Naive B cell (primary cell): ENCODE measurements at regions not wholly inside any gene's neighbourhood (a gene's known extent, or its start where the extent isn't known, plus 50 kb on each side); places are given as distances from the start of the nearest gene placed in this dataset.
"Not testable (repeated sequence)": the region's sequence is repeated elsewhere in the genome, so short reads cannot be mapped to it uniquely, and the experiment has no call there.

Source experiments
- ATAC-seq, 2 donors: fragments of 150-1000 bp; cut with Tn5 transposase; 2 replicates each; pipeline ENCODE4 v1.10.0; 2021; ENCODE audit warnings: low read depth in 2 of 2, mild to moderate bottlenecking in 2 of 2, moderate library complexity in 2 of 2
- DNase-seq: peaks from one replicate; pipeline ENCODE4 v3.0.0; 2022
- H3K27ac Mint-ChIP-seq, 6 donors: one replicate each; pipeline ENCODE4 v1.8.0; 2020 to 2022; ENCODE audit warnings: mild to moderate bottlenecking in 6 of 6, mixed read lengths in 6 of 6, moderate library complexity in 5 of 6, inconsistent platforms in 2 of 6
- H3K27me3 Mint-ChIP-seq, 3 donors: one replicate each; pipeline ENCODE4 v1.8.0; 2021 to 2022; ENCODE audit warnings: mixed read lengths in 3 of 3, mild to moderate bottlenecking in 1 of 3
- H3K36me3 Mint-ChIP-seq, 2 donors: one replicate each; pipeline ENCODE4 v1.8.0; 2020 to 2022; ENCODE audit warnings: mixed read lengths in 2 of 2, inconsistent platforms in 1 of 2, mild to moderate bottlenecking in 1 of 2
- H3K4me1 Mint-ChIP-seq, 3 donors: one replicate each; pipeline ENCODE4 v1.8.0; 2020 to 2022; ENCODE audit warnings: mixed read lengths in 3 of 3, inconsistent platforms in 1 of 3, mild to moderate bottlenecking in 1 of 3, moderate library complexity in 1 of 3
- H3K4me3 Mint-ChIP-seq, 8 donors: one replicate each; pipeline ENCODE4 v1.8.0; 2020 to 2022; ENCODE audit warnings: mild to moderate bottlenecking in 8 of 8, mixed read lengths in 8 of 8, moderate library complexity in 8 of 8, inconsistent platforms in 2 of 8
- H3K9me3 Mint-ChIP-seq, 7 donors: one replicate each; pipeline ENCODE4 v1.8.0; 2020 to 2022; ENCODE audit warnings: mixed read lengths in 7 of 7, mild to moderate bottlenecking in 5 of 7, inconsistent platforms in 2 of 7, moderate library complexity in 1 of 7

DNA sequence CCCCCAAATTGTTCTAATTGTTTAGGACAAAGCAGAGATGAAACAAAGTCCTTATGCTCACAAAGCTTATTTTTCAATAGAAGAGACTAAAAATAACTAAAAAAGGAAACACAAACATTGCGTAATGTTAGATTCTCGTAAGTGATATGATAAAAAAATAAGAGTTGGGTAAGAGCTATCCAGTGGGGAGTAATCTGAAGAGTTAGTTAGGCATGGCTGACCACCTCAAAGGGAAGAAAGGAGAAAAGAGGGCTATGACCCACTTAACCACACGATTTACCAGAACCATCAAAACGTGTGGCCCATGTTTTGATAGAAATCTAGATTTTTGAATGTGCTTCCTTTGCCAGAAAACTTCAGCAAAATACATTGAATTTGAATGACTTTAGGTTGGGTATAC, 1296.8 kb upstream of the NUDT12 start:
- no peaks in the 10 kb centered on the region for H3K27me3 Mint-ChIP-seq
- ATAC-seq (no peak), DNase-seq (no peak)
- no peaks in the 10 kb centered on the region for H3K36me3 Mint-ChIP-seq
- no peaks in the 10 kb centered on the region for H3K4me1 Mint-ChIP-seq
- H3K4me3 Mint-ChIP-seq = no peak overlapping the region
- peaks cover 0 to 10% (median 4%) of the 10 kb centered on the region in 7 donors for H3K9me3 Mint-ChIP-seq
- H3K27ac Mint-ChIP-seq = no peak overlapping the region

- Mint-ChIP-seq H3K9me3 (peaks cover 4 to 28% (median 12%) of the 10 kb centered on the region in 7 donors), H3K27ac (peak overlapping the region in 1 of 6 donors; percentile 36)
- H3K4me1 Mint-ChIP-seq, H3K36me3 Mint-ChIP-seq, H3K4me3 Mint-ChIP-seq, DNase-seq, ATAC-seq, H3K27me3 Mint-ChIP-seq: not testable (repeated sequence)
Measured at GRCh38 chr5:104852099-104852498, 1289.5 kb upstream of the NUDT12 start.

DNA sequence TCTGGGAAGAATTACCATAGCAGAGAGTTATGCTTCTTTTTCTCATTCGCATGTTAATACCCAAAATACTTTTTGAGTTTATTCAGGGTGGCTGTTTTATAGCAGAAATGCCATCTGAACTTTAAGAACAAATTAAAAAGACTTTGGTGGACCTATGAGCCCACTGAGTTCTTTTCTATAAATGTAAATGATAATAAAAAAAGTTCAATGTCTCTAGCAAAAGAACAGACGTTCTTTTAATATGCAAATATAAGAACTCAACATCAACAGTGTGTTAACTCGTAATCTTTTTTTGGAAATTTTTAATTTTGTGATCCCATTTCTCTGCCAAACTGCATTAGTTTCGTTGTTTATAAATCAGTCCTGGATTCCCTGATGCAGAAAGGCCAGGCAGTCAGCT, 1283.0 kb upstream of the NUDT12 start:
- no peaks in the 10 kb centered on the region for H3K36me3 Mint-ChIP-seq
- no peak overlapping the region for H3K27ac Mint-ChIP-seq
- no peak for ATAC-seq
- no peak for DNase-seq
- no peaks in the 10 kb centered on the region for H3K27me3 Mint-ChIP-seq
- peaks cover 0 to 14% (median 4%) of the 10 kb centered on the region in 7 donors for H3K9me3 Mint-ChIP-seq
- H3K4me3 Mint-ChIP-seq = no peak overlapping the region
- no peaks in the 10 kb centered on the region for H3K4me1 Mint-ChIP-seq

DNA sequence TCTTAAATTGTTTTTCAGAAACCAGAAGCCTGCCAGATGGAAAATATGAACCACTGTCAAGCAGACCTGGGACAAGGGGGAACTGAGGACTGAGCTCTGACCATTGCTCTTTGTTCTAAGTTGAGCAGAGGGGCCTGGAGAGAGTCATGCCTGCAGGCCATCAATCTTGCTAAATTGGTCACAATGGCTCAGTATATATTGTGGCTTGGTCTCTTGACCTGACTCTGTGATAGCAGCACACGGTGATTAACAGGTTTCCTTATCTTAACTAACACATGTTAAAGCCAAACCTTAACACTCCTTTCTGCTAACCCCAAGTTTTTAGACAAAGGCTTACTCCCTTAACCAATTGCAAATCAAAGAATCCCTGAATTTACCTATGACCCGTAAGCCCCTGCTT, 1281.2 kb upstream of the NUDT12 start:
- no peak overlapping the region for H3K4me3 Mint-ChIP-seq
- H3K27ac Mint-ChIP-seq = no peak overlapping the region
- peaks cover 0 to 2% (median 0%) of the 10 kb centered on the region in 7 donors for H3K9me3 Mint-ChIP-seq
- DNase-seq (no peak), ATAC-seq (no peak)
- H3K4me1 Mint-ChIP-seq = no peaks in the 10 kb centered on the region
- H3K36me3 Mint-ChIP-seq = no peaks in the 10 kb centered on the region
- no peaks in the 10 kb centered on the region for H3K27me3 Mint-ChIP-seq

DNA sequence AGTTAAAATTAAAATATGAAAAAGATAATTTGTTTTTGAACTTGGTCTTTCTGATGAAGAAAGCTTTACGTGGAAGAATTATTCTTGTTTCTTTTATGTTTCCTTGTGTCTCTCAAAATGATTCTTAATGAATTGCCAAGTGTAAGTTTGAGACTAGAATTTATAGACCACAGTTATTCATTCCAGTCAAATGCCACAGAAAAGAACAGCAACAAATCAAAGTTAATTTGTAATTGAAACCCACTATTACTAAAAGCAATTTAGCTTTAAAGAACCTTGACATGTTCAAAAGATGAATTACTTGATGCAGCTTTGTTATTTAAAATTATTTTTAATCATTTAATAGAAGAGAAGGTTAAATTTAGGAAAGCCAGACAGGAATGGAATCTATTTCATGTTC, 1277.7 kb upstream of the NUDT12 start:
- Mint-ChIP-seq H3K4me3 (no peak overlapping the region), H3K27ac (no peak overlapping the region), H3K36me3 (no peaks in the 10 kb centered on the region), H3K27me3 (no peaks in the 10 kb centered on the region), H3K4me1 (no peaks in the 10 kb centered on the region), H3K9me3 (peaks cover 0 to 3% (median 0%) of the 10 kb centered on the region in 7 donors)
- ATAC-seq (no peak), DNase-seq (no peak)

DNA sequence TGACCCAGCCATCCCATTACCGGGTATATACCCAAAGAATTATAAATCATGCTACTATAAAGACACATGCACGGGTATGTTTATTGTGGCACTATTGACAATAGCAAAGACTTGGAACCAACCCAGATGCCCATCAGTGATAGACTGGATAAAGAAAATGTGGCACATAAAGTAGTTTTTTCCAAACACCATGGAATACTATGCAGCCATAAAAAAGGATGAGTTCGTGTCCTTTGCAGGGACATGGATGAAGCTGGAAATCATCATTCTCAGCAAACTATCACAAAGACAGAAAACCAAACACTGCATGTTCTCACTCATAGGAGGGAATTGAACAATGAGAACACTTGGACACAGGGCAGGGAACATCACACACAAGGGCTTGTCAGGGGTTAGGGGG, 1268.9 kb upstream of the NUDT12 start:
- not testable (repeated sequence) for H3K4me1 Mint-ChIP-seq, H3K27me3 Mint-ChIP-seq, H3K27ac Mint-ChIP-seq, H3K36me3 Mint-ChIP-seq, DNase-seq, ATAC-seq, H3K4me3 Mint-ChIP-seq
- peaks cover 0 to 11% (median 6%) of the 10 kb centered on the region in 7 donors for H3K9me3 Mint-ChIP-seq

DNA sequence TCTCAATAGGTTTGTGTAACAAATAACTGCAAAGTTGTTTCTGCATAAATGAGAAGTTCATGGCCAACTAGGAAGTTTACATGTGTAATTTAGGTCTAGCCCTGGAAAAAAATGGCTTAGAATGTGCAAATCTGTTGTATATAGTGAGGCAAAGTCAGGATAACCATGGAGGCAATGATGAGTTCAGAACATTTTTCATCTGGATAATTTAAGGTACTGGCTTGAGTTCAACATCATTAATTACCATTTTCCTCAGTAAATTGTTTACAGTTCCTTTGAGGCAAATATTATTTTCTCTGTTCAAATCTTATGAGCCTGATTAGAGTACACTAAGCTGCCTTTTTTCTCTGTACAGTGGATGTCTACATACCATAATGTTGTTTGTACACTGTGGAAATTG, 1259.0 kb upstream of the NUDT12 start:
- no peak for ATAC-seq
- H3K36me3 Mint-ChIP-seq = no peaks in the 10 kb centered on the region
- H3K27ac Mint-ChIP-seq = no peak overlapping the region

DNA sequence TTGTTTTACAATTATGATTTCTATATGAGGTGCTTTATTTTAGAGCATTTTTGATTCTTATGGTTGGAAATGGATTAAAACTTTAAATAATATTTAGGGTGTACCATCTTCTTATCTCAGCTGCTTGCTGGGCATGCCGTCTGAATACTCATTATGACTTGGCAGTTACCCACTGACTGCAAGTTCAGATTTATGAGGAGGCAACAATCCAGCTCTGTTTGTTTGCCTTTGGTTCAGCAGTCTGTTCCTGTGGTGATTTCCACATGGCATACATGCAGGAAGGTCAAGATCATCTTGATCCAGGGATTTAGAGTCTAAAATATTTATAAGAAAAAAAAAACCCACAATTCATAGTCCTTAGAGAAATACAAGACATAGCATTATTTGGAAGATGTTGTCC, 1254.5 kb upstream of the NUDT12 start:
- H3K27ac Mint-ChIP-seq = no peak overlapping the region
- no peak for ATAC-seq
- H3K36me3 Mint-ChIP-seq = no peaks in the 10 kb centered on the region
- DNase-seq = no peak
- peaks cover 0 to 4% (median 0%) of the 10 kb centered on the region in 7 donors for H3K9me3 Mint-ChIP-seq
- H3K27me3 Mint-ChIP-seq = no peaks in the 10 kb centered on the region
- H3K4me1 Mint-ChIP-seq = no peaks in the 10 kb centered on the region
- no peak overlapping the region for H3K4me3 Mint-ChIP-seq

More for the DNA sequence above, 1259.0 kb upstream of the NUDT12 start:
- Mint-ChIP-seq H3K4me3 (no peak overlapping the region), H3K27me3 (no peaks in the 10 kb centered on the region), H3K4me1 (no peaks in the 10 kb centered on the region), H3K9me3 (peaks cover 0 to 7% (median 0%) of the 10 kb centered on the region in 7 donors)
- no peak for DNase-seq

DNA sequence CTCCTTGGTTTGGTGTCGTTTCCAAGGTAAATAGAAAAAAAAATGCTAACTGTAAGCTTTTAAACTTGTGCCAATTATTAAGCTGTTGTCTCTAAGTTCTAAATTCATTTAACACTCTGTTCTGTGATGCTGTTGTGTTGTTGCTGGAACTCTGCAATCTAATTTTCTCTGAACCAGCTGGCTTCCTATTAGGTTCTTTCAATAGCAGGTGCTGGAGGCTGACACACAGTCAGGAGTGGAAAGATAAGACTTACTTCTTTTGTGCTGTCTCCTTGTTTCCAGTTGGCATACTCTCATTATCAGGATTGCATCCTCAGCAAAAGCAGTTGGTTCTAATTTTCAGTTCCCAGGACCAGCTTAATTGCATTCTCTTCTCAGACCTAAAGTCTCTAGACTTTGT, 1252.6 kb upstream of the NUDT12 start:
- DNase-seq (no peak), ATAC-seq (no peak)
- H3K9me3 Mint-ChIP-seq = peaks cover 0 to 13% (median 1%) of the 10 kb centered on the region in 7 donors
- no peak overlapping the region for H3K27ac Mint-ChIP-seq
- H3K4me3 Mint-ChIP-seq = no peak overlapping the region
- no peaks in the 10 kb centered on the region for H3K27me3 Mint-ChIP-seq
- H3K36me3 Mint-ChIP-seq = no peaks in the 10 kb centered on the region
- no peaks in the 10 kb centered on the region for H3K4me1 Mint-ChIP-seq

GRCh38 chr5:104800440-104801048, 1238.0 kb upstream of the NUDT12 start:
- H3K27me3 Mint-ChIP-seq = no peaks in the 10 kb centered on the region

DNA sequence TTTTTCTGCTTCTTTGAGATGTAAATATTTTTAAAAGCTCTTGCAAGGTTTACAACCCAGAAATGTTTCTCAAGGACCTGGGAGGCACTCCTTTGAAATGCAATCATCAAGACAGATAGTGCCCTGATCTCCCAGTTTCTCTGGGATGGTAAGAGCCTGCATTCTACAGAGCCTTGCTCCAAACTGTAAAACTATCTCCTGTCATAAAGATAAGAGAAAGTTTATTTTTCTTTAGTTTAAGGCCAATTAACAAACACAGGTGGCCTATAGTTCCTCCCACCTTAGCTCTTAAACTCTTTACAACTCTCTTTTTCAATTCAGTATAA, 1231.1 kb upstream of the NUDT12 start:
- Mint-ChIP-seq H3K27ac (no peak overlapping the region), H3K36me3 (no peaks in the 10 kb centered on the region), H3K4me3 (no peak overlapping the region), H3K9me3 (no peaks in the 10 kb centered on the region), H3K27me3 (no peaks in the 10 kb centered on the region), H3K4me1 (no peaks in the 10 kb centered on the region)
- DNase-seq (no peak), ATAC-seq (no peak)

More at GRCh38 chr5:104800440-104801048, 1238.0 kb upstream of the NUDT12 start:
- Mint-ChIP-seq H3K36me3 (no peaks in the 10 kb centered on the region), H3K9me3 (peaks cover 0 to 11% (median 3%) of the 10 kb centered on the region in 7 donors), H3K4me1 (no peaks in the 10 kb centered on the region), H3K4me3 (no peak overlapping the region), H3K27ac (no peak overlapping the region)
- DNase-seq (no peak), ATAC-seq (no peak)

- Mint-ChIP-seq H3K27ac (no peak overlapping the region), H3K4me1 (no peaks in the 10 kb centered on the region), H3K27me3 (no peaks in the 10 kb centered on the region), H3K36me3 (no peaks in the 10 kb centered on the region), H3K4me3 (no peak overlapping the region), H3K9me3 (no peaks in the 10 kb centered on the region)
- no peak for ATAC-seq
- DNase-seq = no peak
Measured at GRCh38 chr5:104793031-104793754, 1230.6 kb upstream of the NUDT12 start.

DNA sequence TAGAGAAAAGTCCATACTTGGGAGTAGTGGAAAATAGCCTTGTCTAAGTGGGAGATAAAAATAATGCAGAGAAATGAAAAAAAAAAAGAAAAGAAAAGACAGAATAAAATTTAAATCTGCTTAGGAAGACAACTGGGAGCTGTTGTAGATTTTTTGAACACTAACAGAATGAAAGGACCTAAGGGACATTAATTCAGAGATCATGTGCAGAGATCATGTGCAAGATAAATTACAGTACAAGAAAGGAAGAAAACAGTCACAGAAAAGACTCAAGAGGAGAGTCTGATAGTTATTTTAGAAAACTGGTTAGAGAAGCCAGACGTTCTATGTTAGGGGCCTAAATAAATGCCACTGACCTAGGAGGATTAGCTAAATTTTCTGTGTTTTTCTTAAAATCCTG, 1226.8 kb upstream of the NUDT12 start:
- Mint-ChIP-seq H3K4me1 (no peaks in the 10 kb centered on the region), H3K27me3 (no peaks in the 10 kb centered on the region), H3K9me3 (peaks cover 0 to 15% (median 3%) of the 10 kb centered on the region in 7 donors), H3K4me3 (no peak overlapping the region), H3K27ac (no peak overlapping the region), H3K36me3 (no peaks in the 10 kb centered on the region)
- ATAC-seq = no peak
- DNase-seq = no peak

- Mint-ChIP-seq H3K9me3 (peaks cover 0 to 15% (median 3%) of the 10 kb centered on the region in 7 donors), H3K4me1 (no peaks in the 10 kb centered on the region), H3K27me3 (no peaks in the 10 kb centered on the region), H3K4me3 (no peak overlapping the region), H3K27ac (no peak overlapping the region), H3K36me3 (no peaks in the 10 kb centered on the region)
- DNase-seq (no peak), ATAC-seq (no peak)
Measured at GRCh38 chr5:104785097-104785496, 1222.5 kb upstream of the NUDT12 start.
